ENCODE measurements at regions not wholly inside any gene's neighbourhood (a gene's known extent, or its start where the extent isn't known, plus 50 kb on each side); places are given as distances from the start of the nearest gene placed in this dataset.

DNA sequence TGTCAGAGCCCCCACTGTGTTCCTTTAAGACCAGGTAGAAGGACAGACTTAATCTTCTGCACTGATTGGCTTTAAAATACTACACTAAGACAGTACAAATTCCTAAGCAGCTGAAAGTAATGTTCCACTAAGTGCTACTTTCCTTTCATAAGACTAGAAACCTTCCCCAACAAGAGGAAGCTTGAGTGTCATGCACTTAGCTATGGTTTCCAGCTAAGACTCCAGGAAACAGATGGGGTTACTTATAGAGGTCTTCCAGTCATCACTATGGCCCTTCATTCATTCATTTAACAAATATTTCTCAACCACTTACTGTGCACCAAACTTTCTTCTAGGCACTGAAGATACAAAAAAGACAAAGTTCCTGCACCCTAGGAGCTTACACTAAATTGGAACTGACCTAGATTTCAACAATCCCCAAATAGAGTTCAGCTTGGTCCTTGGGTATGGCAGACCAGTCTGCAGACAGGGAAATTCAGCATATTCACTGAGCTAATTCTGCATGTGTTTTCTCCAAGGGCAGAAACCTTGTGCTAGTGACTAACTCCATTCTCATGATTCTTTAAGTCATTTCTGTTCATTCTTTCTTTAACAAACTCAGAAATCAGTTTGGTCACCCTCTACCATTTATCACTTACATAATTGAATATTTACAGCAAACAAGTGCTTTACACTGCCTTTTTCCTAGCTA lies 178.4 kb upstream of the MTNR1B start:
- no peak overlapping the region for H3K4me3 ChIP-seq (ENCODE audit: low read depth, low read length)
- no peak for DNase-seq (ENCODE audit: low read depth)
- TF ChIP-seq, protein P1, sequence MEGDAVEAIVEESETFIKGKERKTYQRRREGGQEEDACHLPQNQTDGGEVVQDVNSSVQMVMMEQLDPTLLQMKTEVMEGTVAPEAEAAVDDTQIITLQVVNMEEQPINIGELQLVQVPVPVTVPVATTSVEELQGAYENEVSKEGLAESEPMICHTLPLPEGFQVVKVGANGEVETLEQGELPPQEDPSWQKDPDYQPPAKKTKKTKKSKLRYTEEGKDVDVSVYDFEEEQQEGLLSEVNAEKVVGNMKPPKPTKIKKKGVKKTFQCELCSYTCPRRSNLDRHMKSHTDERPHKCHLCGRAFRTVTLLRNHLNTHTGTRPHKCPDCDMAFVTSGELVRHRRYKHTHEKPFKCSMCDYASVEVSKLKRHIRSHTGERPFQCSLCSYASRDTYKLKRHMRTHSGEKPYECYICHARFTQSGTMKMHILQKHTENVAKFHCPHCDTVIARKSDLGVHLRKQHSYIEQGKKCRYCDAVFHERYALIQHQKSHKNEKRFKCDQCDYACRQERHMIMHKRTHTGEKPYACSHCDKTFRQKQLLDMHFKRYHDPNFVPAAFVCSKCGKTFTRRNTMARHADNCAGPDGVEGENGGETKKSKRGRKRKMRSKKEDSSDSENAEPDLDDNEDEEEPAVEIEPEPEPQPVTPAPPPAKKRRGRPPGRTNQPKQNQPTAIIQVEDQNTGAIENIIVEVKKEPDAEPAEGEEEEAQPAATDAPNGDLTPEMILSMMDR (IDR thresholded peaks at IDR 0.05; ENCODE audit: low read depth, low read length, missing control alignments), result no peak

DNA sequence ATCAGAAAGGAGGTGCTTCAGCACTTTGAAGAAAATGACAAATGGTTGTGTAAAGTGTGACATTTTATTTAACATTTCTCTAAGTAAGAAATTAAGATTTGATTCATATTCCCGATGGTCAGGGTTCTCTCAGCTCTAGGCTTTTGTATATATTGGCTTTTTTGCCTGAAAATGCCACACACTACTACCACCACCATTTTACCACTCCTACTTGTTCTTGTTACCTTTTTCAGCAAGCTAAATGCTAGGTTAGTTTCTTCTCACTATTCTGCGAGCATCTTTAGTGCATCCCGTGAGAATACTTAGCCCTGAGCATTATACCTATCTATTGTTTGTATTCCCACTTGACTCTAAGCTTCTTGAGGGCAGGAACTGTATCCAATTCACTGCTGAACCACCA lies 177.6 kb upstream of the MTNR1B start:
- no peak for DNase-seq (ENCODE audit: low read depth)
- TF ChIP-seq, protein P1 (IDR thresholded peaks at IDR 0.05; ENCODE audit: low read depth, low read length, missing control alignments), result no peak

DNA sequence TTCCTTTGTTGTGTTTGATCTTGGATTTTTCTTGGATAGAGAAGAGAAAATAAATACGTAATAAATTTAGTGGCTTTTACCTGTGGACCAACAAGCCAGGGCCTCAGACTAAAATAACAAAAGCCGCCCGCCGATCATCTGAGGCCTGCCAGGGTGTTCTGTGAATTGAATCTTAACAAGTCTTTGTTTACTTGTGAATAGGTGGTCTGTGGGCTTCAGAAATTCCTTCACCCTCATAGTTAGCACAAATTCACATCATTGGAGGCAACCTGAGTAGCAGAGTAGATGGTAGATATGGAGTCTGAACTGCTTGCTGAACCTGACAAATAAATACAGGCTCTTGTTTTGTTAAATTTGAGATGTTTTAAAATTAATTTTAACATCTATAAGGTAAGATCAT lies 176.3 kb upstream of the MTNR1B start:
- H3K4me3 ChIP-seq (ENCODE audit: low read depth, low read length), result no peak overlapping the region
- TF ChIP-seq, protein P1 (IDR thresholded peaks at IDR 0.05; ENCODE audit: low read depth, low read length, missing control alignments), result no peak
- DNase-seq (ENCODE audit: low read depth), result no peak

More for the DNA sequence above, 177.6 kb upstream of the MTNR1B start:
- no peak overlapping the region for H3K4me3 ChIP-seq (ENCODE audit: low read depth, low read length)

DNA sequence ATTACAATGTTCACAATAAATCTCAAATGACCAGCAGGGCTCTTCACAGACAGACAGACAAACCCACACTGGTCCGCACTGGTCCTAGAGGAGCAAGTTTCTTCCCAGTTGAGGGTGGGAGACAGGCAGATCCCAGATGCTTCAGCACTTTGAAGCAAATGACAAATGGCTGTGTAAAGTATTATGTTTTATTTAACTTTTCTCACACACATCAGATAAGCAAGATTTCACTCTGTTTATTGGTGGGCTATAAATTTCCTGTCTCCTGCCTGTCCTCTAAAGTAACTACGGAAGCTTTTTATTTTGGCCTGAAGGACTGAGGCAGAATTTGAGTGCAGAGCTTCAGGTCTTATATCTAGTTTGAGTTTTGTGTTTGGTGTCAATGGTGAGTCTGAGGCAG lies 174.7 kb upstream of the MTNR1B start:
- DNase-seq (ENCODE audit: low read depth), result no peak
- TF ChIP-seq, protein P1 (IDR thresholded peaks at IDR 0.05; ENCODE audit: low read depth, low read length, missing control alignments), result no peak

DNA sequence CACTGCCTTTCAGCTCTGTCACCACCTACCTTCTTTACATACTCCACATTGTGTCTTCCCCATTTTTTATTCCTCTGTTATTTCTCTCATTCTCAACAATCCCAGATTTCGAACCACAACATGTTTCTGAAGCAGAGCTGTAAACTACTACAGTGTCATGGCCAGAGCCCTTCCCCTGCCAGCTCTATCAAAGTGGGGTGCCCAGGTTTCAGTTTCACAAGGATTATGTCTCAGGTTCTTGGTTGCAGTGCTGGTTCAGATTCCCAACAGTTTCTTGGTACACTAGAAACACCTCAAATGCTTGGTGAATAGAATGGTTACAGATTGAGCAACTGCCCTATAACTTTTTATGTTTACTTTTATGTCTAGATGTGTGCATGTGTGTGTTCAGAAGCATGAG lies 172.7 kb upstream of the MTNR1B start:
- TF ChIP-seq, protein P1 (IDR thresholded peaks at IDR 0.05; ENCODE audit: low read depth, low read length, missing control alignments), result no peak
- no peak for DNase-seq (ENCODE audit: low read depth)
- no peak overlapping the region for H3K4me3 ChIP-seq (ENCODE audit: low read depth, low read length)

More for the DNA sequence above, 174.7 kb upstream of the MTNR1B start:
- no peak overlapping the region for H3K4me3 ChIP-seq (ENCODE audit: low read depth, low read length)

DNA sequence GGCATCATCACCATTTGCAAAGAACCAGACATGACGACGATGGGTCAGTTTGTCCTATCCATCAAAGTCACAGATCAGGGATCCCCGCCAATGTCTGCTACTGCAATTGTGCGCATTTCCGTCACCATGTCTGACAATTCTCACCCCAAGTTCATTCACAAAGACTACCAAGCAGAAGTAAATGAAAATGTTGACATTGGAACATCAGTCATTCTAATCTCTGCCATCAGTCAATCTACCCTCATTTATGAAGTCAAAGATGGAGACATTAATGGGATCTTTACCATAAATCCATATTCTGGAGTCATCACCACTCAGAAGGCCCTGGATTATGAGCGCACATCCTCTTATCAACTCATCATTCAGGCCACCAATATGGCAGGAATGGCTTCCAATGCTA lies 171.6 kb upstream of the MTNR1B start:
- DNase-seq (ENCODE audit: low read depth), result no peak
- TF ChIP-seq, protein P1 (IDR thresholded peaks at IDR 0.05; ENCODE audit: low read depth, low read length, missing control alignments), result no peak

DNA sequence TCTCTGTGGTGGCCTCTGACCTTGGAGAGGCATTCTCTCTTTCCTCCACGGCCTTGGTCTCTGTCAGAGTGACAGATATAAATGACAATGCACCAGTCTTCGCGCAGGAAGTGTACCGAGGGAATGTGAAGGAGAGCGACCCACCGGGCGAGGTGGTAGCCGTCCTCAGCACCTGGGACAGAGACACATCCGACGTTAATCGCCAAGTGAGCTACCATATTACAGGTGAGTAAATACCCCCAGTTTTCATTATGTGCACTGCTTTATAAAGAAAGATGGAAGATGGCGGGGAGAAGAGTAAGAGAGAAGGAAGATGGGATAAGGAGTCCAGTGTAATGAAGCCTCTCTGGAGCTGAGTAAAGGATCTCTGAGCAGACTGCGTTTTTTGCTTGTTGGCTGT lies 167.8 kb upstream of the MTNR1B start:
- no peak overlapping the region for H3K4me3 ChIP-seq (ENCODE audit: low read depth, low read length)
- TF ChIP-seq, protein P1 (IDR thresholded peaks at IDR 0.05; ENCODE audit: low read depth, low read length, missing control alignments), result no peak
- no peak for DNase-seq (ENCODE audit: low read depth)

More for the DNA sequence above, 171.6 kb upstream of the MTNR1B start:
- H3K4me3 ChIP-seq (ENCODE audit: low read depth, low read length), result no peak overlapping the region

Data from GM12864 (cell line).